HG02938 (cell line): ENCODE measurements at regions not wholly inside any gene's neighbourhood (a gene's known extent, or its start where the extent isn't known, plus 50 kb on each side); places are given as distances from the start of the nearest gene placed in this dataset.

ENCODE experiments used
- ATAC-seq: cut with Tn5 transposase; IDR thresholded peaks from one replicate; pipeline ENCODE4 v1.9.1; 2021; ENCODE audit warnings: mild to moderate bottlenecking, moderate library complexity; ENCODE audit not compliant: unreplicated experiment

DNA sequence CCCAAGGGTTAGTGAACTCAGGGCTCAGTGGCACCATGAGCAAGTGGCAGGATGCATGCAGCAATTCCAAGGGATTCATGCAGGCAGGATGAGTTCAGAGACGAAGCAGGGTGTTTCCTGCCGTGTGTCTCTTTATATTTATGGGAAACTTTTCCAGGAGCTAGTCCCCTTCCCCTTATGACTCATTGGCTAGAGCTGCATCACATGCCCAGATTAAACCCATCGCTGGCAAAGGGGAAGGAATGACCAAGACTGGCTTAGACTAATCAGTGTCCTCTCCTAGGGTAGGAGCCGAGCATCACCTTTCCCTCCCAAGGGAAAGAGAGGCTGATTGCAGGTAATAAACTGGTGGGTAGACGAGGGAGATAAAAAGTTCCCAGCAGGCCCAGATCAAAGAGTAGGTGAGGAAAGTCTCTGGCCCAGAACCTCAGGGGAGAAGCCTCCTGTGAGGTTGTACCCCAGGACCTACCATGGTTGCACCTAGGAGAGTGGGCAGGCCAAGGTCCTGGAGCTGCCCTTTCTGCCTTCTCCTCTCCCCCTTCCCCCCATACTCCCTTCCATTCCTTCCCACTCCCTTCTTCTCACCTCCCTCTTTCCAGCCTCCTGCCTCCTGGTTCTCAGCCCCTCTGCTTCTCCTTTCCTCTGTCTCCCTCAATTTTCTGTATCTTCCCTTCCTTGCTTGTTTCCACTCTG lies 67.8 kb upstream of the ITGA11 start:
- no peak for ATAC-seq

DNA sequence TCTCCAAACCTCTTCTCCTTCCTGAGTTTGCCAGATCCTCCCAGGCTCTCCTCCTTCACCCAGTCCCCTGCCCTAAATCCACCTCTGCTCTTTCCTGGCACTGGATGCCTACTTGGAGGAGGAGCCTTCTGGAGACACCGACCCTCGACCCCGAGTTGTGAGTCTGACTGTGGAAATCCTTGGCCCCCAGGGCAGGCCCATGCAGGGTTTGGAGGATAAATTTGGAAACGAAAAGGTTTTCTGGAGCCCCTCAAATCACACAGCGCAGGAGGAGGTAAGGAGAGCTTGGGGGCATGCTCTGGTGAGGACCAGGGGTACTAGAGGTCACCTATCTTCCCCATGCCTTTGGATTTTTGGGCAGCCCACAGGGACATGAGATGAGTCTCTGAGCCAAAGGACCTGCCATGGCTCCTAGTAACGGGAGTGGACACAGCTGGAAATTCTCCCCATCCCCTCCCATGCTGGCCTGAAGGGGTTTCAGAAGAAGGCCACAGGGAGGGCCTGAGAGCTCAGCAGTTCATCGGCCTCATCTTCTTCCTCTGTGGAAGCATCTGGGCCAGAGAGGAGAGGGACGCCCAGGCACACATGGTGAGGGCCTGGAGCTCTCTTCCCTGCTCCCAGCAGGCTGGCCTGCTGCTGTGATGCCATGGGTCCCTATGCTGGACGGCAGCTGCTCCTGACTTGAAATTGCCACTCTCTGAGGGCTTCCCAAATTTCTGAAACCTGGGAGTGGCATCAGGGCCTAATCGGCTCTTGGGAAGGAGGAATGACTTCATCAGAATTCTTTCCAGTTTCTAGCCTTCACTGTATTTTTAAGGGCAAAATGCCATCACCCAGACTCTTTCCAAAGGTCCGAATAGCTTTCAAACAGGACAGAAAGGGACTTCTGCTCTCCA lies 68.6 kb upstream of the ITGA11 start:
- no peak for ATAC-seq

- no peak for ATAC-seq
Observed at GRCh38 chr15:68501259-68501591, 69.3 kb upstream of the ITGA11 start.

GRCh38 chr15:68501616-68502015 lies 69.7 kb upstream of the ITGA11 start:
- no peak for ATAC-seq

DNA sequence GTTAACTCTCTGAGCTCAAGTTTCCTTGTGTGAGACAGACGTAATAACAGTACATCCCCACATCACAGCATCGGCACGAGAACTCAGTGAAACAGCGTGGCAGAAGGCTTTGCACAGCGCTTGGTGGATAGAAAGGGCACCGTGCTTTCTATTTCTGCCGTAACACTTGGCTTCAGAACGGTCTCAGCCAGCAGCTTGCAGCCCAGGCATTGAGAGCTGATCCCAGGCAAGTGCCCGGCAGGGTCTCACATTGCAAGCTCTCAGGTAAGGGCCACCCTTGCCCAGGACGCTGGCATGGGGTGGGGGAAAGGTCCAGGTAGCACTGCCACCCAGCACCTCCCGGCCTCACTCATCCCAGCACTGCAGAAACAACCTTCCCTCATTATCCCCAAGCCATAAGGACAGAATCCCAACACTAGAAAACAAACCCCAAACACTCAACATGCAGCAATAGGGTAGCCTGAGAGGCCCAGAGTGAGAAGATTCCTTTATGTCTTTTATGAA lies 70.5 kb upstream of the ITGA11 start:
- no peak for ATAC-seq

GRCh38 chr15:68503213-68503612 lies 71.2 kb upstream of the ITGA11 start:
- no peak for ATAC-seq

- ATAC-seq: no peak
Observed at GRCh38 chr15:68503791-68504680, 72.1 kb upstream of the ITGA11 start.

GRCh38 chr15:68504681-68505170 lies 72.8 kb upstream of the ITGA11 start:
- ATAC-seq: no peak

- no peak for ATAC-seq
Observed at GRCh38 chr15:68506071-68506470, 72.7 kb upstream of the CORO2B start.

DNA sequence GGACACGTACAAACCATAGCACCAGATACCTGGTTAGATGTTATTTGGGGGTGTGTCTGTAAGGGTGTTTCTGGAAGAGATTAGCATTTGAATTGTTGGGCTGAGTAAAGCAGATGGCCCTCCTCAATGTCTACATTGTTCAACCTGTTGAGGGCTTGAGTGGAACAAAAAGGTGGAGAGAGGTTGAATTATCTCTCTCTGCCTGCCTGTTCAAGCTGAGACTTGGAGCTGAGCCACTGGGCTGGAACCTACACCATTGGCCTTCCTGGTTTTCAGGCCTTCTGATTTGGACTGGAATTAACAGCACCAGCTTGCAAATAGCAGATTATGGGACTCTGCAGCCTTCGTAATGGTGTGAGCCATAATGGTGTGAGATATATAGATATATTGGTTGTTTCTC lies 71.3 kb upstream of the CORO2B start:
- ATAC-seq: no peak

- ATAC-seq: no peak
Observed at GRCh38 chr15:68508485-68509189, 70.2 kb upstream of the CORO2B start.

- ATAC-seq: no peak
Observed at GRCh38 chr15:68510558-68510957, 68.2 kb upstream of the CORO2B start.

DNA sequence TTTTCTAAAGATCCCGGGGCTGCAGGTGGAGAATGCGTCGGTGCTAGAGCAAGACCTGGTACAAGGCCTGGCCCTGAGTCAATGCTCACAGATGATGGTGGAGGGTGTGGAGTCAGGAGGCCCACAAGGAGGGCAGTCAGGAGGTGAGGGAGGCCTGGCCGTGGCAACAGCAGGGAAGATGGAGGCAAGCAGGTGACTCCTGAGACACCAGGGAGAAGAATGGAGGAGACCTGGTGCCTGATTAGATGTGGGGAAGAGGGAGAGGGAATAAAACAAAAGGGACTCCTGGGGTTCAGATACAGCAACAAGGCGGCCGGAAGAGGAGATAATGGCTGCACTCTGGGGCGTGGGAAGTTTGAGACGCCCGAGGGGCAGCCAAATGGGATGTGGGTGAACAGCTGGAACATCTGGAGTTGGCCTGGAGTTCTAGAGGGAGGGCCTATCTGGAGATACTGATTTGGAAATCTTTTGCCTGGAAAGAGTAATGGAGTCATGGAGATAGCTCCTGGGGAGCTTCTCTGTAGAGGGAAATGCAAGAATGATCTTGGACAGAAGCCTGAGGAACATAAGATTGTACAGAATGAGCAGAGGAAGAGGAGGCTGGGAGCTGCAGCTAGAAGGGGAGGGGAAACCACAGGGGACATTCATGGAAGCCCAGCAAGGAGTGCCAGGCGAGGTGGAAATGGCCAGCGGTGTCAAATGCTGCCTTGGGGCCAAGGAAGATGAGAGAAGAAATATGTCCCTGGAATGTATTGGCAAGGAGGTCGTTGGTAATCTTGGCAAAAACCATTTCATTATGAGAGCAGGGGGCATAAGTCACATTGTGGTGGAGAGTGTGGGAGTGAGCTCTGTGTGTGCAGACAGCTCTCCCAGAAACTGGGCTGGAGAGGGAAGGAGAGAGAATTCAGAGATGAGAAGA lies 67.5 kb upstream of the CORO2B start:
- no peak for ATAC-seq

- ATAC-seq: no peak
Observed at GRCh38 chr15:68512052-68512451, 66.7 kb upstream of the CORO2B start.

DNA sequence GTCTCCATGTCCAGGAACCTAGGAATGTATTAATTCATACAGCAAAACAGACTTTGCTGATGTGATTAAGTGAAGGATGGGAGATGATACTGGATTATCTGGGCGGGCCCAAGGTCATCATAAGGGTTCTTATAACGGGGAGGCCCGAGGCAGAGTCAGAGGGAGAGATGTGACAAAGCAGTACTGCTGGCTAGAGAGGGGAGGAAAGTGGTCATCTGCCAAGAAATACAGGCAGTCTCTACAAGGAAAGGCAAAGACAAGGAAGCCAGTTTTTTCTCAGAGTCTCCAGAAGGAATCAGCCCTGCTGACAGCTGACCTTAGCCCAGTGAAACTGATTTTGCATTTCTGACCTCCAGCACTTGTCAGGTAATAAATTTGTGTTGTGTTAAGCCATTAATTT lies 66.2 kb upstream of the CORO2B start:
- ATAC-seq: no peak

DNA sequence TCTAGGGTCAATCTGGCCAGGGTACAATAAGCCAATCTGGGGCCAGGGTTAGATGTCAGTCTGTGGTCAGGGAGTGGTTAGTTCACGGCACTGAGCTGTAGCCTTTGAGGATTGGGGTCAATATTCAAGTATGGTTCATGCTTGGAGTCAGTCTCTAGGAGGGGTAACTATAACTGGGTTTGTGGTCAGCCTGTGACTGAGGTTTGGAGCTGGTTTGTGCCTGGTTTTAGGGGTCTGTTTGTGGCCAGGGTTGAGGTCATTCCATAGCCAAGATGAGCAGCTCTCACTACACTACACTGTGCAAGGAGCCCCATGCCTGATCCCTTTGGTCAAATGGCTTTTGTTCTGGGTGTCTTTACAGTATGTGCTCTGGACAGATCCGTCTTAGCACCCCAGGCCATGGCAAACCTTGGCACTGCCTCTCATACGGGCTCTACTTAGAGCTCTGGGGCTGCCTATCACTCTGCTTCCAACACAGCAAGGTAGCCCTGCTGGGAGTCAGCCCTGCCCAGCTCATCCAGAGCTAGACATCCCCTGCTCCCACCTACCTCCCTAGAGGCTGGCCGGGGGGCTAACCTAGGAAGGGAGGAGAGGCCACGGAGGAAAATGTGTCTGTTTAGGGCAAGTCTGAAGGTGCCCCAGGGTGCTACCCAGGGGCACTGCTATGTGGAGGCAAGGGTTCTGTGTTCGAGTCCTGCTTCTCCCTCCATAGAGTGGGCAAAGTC lies 63.3 kb upstream of the CORO2B start:
- ATAC-seq: no peak

DNA sequence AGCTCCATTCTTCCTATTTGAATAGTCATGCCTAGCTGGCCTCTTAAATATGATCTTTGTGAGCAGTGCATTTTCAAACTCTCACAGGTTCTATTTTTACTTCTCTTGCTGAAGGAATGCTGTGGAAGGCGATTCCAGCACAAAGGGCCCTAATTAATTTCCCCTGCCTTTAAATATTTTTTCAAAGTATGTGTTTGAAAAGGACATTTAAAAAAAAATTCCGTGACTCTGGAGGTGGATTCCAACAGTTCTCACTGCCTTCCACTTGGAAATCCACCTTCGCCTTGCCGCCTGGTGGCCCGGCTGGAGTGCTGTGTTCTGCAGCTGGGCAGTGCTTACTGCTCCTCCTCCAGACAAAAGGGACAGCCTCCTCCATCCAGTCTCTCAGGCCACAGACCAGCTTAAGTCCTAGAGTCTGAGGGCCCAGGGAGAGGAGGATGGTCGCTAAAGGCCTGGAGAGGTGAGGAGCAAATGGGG lies 61.5 kb upstream of the CORO2B start:
- no peak for ATAC-seq

DNA sequence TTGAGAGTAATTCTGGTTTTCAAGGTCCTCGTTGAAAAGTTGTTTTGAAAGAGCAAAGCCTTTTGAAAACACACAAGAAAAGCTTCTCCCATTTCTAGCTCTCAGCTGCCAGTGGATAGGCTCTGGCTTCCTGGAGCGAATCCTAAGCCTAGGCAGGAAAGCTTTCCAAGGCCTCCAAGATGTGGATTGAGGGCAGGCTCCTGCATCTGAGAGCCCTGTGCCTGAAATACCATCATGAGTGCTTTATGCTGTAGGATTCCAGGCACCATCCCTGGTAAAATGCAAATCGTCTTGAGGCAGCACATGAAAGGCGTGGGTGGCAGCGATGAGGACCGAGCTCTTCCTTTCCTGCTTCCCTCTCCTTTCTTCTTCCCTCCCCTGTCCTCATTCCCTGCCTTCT lies 60.7 kb upstream of the CORO2B start:
- no peak for ATAC-seq
